CD4-positive, alpha-beta T cell treated with Interleukin-12 subunit alpha and Interleukin-12 subunit beta, for 1 hour (primary cell): ENCODE measurements at regions not wholly inside any gene's neighbourhood (a gene's known extent, or its start where the extent isn't known, plus 50 kb on each side); places are given as distances from the start of the nearest gene placed in this dataset.

Experiments
- DNase-seq: peaks from one replicate; pipeline ENCODE4 v3.0.0-alpha.2; 2020

DNA sequence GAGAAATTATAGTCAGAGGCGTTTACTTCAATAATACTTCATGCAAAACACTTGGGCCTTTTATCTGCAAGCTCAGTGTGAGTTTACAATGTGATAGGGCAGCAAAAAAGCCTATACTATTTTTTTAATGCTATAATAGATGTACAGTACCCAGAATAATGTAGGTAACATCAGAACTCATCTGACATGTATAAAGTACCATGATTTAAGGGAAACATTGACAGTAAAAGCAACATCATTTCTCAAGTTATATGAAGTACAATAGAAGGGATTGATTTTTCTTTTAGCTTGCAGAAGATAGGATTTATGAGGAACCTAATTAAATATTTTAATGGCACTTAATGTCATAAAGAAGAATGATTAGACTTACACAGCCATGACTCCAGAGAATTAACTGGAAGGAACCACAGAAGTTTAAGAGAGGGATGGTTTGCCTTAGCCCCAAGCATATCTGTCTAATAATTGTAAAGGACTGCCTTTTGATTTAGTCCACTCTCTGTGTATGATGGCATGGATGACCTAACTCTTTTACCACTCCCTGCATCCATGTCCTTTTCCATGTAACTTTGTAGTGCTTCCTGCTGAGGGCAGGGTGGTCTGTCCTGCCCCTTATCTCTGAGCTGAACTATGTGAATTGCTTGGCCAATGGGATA, 55.9 kb upstream of the MIS18BP1 start:
- no peak for DNase-seq
